IMR-90 (cell line): ENCODE measurements at regions not wholly inside any gene's neighbourhood (a gene's known extent, or its start where the extent isn't known, plus 50 kb on each side); places are given as distances from the start of the nearest gene placed in this dataset.

Source experiments
- ATAC-seq: fragments of 200-7000 bp; cut with Tn5 transposase; 2 replicates; pipeline ENCODE4 v1.9.1; 2020; ENCODE audit warnings: low read depth, mild to moderate bottlenecking, moderate library complexity
- BruUV-seq: library from RNA; stranded (reverse); fragments of 400-500 nt; replicated peaks from 2 replicates; lab custom pipeline; 2021; lab: Mats Ljungman, UMichigan
- CTCF ChIA-PET: fragments of 300-600 bp; formaldehyde crosslinking; extraction: SDS; loops from one replicate; lab custom pipeline; 2021; ENCODE audit warnings: antibody characterized with exemption; lab: Yijun Ruan, JAX
- POLR2A ChIA-PET: fragments of 300-600 bp; sonication (Branson Sonifier 250); formaldehyde crosslinking; loops from one replicate; lab custom pipeline; 2022; ENCODE audit warnings: antibody characterized with exemption; ENCODE audit not compliant: unreplicated experiment; lab: Charles Lee
- DNase-seq: peaks from one replicate; pipeline ENCODE4 v3.0.0; 2013
- H2AFZ ChIP-seq: replicated peaks from 2 replicates; pipeline ENCODE3; 2013; ENCODE audit warnings: low read length, mild to moderate bottlenecking; ENCODE audit not compliant: poor library complexity
- H2AK5ac ChIP-seq: 2 replicates; pipeline ENCODE4 v1.6.1; 2013; ENCODE audit warnings: low read depth, low read length, inconsistent platforms
- H2AK9ac ChIP-seq: replicated peaks from 2 replicates; pipeline ENCODE3; 2013; ENCODE audit warnings: mild to moderate bottlenecking, low read depth, low read length, moderate library complexity; ENCODE audit not compliant: poor library complexity
- H2BK120ac ChIP-seq: 2 replicates; pipeline ENCODE4 v1.6.1; 2013; ENCODE audit warnings: low read depth, low read length, inconsistent platforms
- H2BK15ac ChIP-seq: 3 replicates; pipeline ENCODE4 v1.6.1; 2013; ENCODE audit warnings: low read depth, low read length, inconsistent platforms
- H2BK20ac ChIP-seq: 2 replicates; pipeline ENCODE4 v1.6.1; 2013; ENCODE audit warnings: low read depth, mild to moderate bottlenecking, inconsistent platforms, low read length, moderate library complexity
- H2BK5ac ChIP-seq: 2 replicates; pipeline ENCODE4 v1.6.1; 2013; ENCODE audit warnings: mild to moderate bottlenecking, low read depth, low read length, inconsistent platforms; ENCODE audit not compliant: poor library complexity, severe bottlenecking
- H3K14ac ChIP-seq: replicated peaks from 2 replicates; pipeline ENCODE4 v1.6.1; 2013; ENCODE audit warnings: low read depth, low read length, inconsistent platforms
- H3K18ac ChIP-seq: 2 replicates; pipeline ENCODE4 v1.6.1; 2013; ENCODE audit warnings: low read depth, low read length, control low read depth
- H3K23ac ChIP-seq: 2 replicates; pipeline ENCODE4 v1.6.1; 2013; ENCODE audit warnings: low read depth, low read length, inconsistent platforms
- H3K27ac ChIP-seq: 2 replicates; pipeline ENCODE4 v1.5.1; 2013; ENCODE audit warnings: mild to moderate bottlenecking, control low read depth, low read length; ENCODE audit not compliant: insufficient read depth
- H3K27me3 ChIP-seq: 2 replicates; pipeline ENCODE4 v1.6.1; 2013; ENCODE audit warnings: low read length; ENCODE audit not compliant: control insufficient read depth, insufficient read depth
- H3K36me3 ChIP-seq: 2 replicates; pipeline ENCODE4 v1.6.1; 2013; ENCODE audit warnings: low read length, mixed read lengths; ENCODE audit not compliant: control insufficient read depth, insufficient read depth
- H3K4ac ChIP-seq: 2 replicates; pipeline ENCODE4 v1.6.1; 2013; ENCODE audit warnings: low read depth, low read length, inconsistent platforms
- H3K4me1 ChIP-seq: 2 replicates; pipeline ENCODE4 v1.6.1; 2013; ENCODE audit warnings: low read length, mixed read lengths; ENCODE audit not compliant: control insufficient read depth, insufficient read depth
- H3K4me2 ChIP-seq: 2 replicates; pipeline ENCODE4 v1.6.1; 2013; ENCODE audit warnings: low read depth, mild to moderate bottlenecking, control low read depth, low read length, moderate library complexity
- H3K4me3 ChIP-seq: 2 replicates; pipeline ENCODE4 v1.5.1; 2013; ENCODE audit warnings: low read depth, mild to moderate bottlenecking, control low read depth, low read length, moderate library complexity; ENCODE audit not compliant: insufficient read depth
- H3K56ac ChIP-seq: 2 replicates; pipeline ENCODE4 v1.6.1; 2013; ENCODE audit warnings: low read length, inconsistent platforms; ENCODE audit not compliant: insufficient read depth; ENCODE audit errors: extremely low read depth
- H3K79me1 ChIP-seq, 2 experiments: 2 replicates each; pipeline ENCODE4 v1.6.1; 2013; ENCODE audit warnings: low read length in 2 of 2, inconsistent platforms in 1 of 2, low read depth in 1 of 2
- H3K9ac ChIP-seq: 2 replicates; pipeline ENCODE4 v1.6.1; 2013; ENCODE audit warnings: low read depth, low read length, control low read depth
- H3K9me1 ChIP-seq: 2 replicates; pipeline ENCODE4 v1.6.1; 2013; ENCODE audit warnings: low read length, inconsistent platforms; ENCODE audit not compliant: insufficient read depth
- H3K9me3 ChIP-seq: 2 replicates; pipeline ENCODE4 v1.6.1; 2013; ENCODE audit warnings: low read length; ENCODE audit not compliant: control insufficient read depth, insufficient read depth
- H4K20me1 ChIP-seq: 2 replicates; pipeline ENCODE4 v1.6.1; 2013; ENCODE audit warnings: low read length, inconsistent platforms; ENCODE audit not compliant: insufficient read depth
- H4K5ac ChIP-seq: 2 replicates; pipeline ENCODE4 v1.6.1; 2013; ENCODE audit warnings: mild to moderate bottlenecking, low read depth, low read length, control low read depth
- H4K8ac ChIP-seq, 2 experiments: 2 replicates each; pipeline ENCODE4 v1.6.1; 2013; ENCODE audit warnings: low read depth in 2 of 2, low read length in 2 of 2, control low read depth in 1 of 2, inconsistent platforms in 1 of 2
- H4K91ac ChIP-seq: 2 replicates; pipeline ENCODE4 v1.6.1; 2013; ENCODE audit warnings: low read depth, low read length, inconsistent platforms; ENCODE audit not compliant: insufficient read depth
- BHLHE40 ChIP-seq: fragments of 150-350 bp; IDR thresholded peaks from 2 replicates; pipeline ENCODE4 v1.6.1; 2016; ENCODE audit warnings: mild to moderate bottlenecking, low read depth, low read length
- CEBPB ChIP-seq: IDR thresholded peaks from 2 replicates; pipeline ENCODE4 v1.6.1; 2012; ENCODE audit warnings: low read depth, low read length, improper control_type of control experiment
- CHD1 ChIP-seq: IDR thresholded peaks from 2 replicates; pipeline ENCODE4 v1.6.1; 2012; ENCODE audit warnings: low read depth, low read length, improper control_type of control experiment
- CTCF ChIP-seq: conservative IDR thresholded peaks from 2 replicates; pipeline ENCODE4 v1.5.1; 2012; ENCODE audit warnings: mild to moderate bottlenecking, low read depth, low read length, improper control_type of control experiment
- FOS ChIP-seq: fragments of 150-350 bp; IDR thresholded peaks from 2 replicates; pipeline ENCODE4 v1.6.1; 2016; ENCODE audit warnings: low read depth, low read length
- MAFK ChIP-seq: IDR thresholded peaks from 2 replicates; pipeline ENCODE4 v1.6.1; 2012; ENCODE audit warnings: low read depth, low read length, improper control_type of control experiment
- MAZ ChIP-seq: IDR thresholded peaks from 2 replicates; pipeline ENCODE4 v1.6.1; 2012; ENCODE audit warnings: low read depth, mild to moderate bottlenecking, low read length, improper control_type of control experiment, moderate library complexity, borderline replicate concordance
- MXI1 ChIP-seq: IDR thresholded peaks from 2 replicates; pipeline ENCODE4 v1.6.1; 2012; ENCODE audit warnings: low read depth, mild to moderate bottlenecking, low read length, moderate library complexity, borderline replicate concordance
- NFE2L2 ChIP-seq: fragments of 150-350 bp; IDR thresholded peaks from 2 replicates; pipeline ENCODE4 v1.6.1; 2016; ENCODE audit warnings: low read depth, mild to moderate bottlenecking, low read length
- POLR2A ChIP-seq: IDR thresholded peaks from 2 replicates; pipeline ENCODE4 v1.6.1; 2012; ENCODE audit warnings: mild to moderate bottlenecking, low read depth, low read length
- RAD21 ChIP-seq: IDR thresholded peaks from 2 replicates; pipeline ENCODE4 v1.6.1; 2012; ENCODE audit warnings: low read length, improper control_type of control experiment
- SMC3 ChIP-seq: fragments of 150-350 bp; IDR thresholded peaks from 2 replicates; pipeline ENCODE4 v1.6.1; 2016; ENCODE audit warnings: low read depth, mild to moderate bottlenecking, antibody characterized with exemption, low read length, moderate library complexity
- USF2 ChIP-seq: fragments of 150-350 bp; IDR thresholded peaks from 2 replicates; pipeline ENCODE4 v1.6.1; 2017; ENCODE audit warnings: mild to moderate bottlenecking, antibody characterized with exemption, low read length, low read depth
- WGBS, 2 experiments: methylation state at CpG; one replicate each; pipeline versions ENCODE4 v1.1.5 to v1.1.7; 2013; ENCODE audit warnings: missing lambda C conversion rate in 2 of 2; ENCODE audit not compliant: insufficient read length in 1 of 2; ENCODE audit errors: extremely low coverage in 2 of 2; 5-methylcytosine and 5-hydroxymethylcytosine counted together
- dilution Hi-C: fragments of 300-500 bp; cut with HindIII; formaldehyde crosslinking; loops from one replicate; pipeline ENCODE4 v1.14.3; 2018; ENCODE audit warnings: low sequenced_read_pairs; ENCODE audit not compliant: unreplicated experiment
- in situ Hi-C: fragments of 300-500 bp; cut with MboI; formaldehyde crosslinking; loops from 3 replicates; pipeline ENCODE4 v1.14.3; 2019; ENCODE audit warnings: low sequenced_read_pairs, inconsistent platforms, mixed read lengths
- intact Hi-C: fragments of 100-400 bp; cut with micrococcal nuclease; formaldehyde crosslinking; loops from 2 replicates; pipeline ENCODE4 v1.10.0; 2022

GRCh38 chr1:221122501-221122900 lies 243.3 kb downstream of the HLX start:
- no peak for TF ChIP-seq SMC3
- TF ChIP-seq NFE2L2: no peak
- TF ChIP-seq USF2: no peak
- no peak for TF ChIP-seq MXI1
- no peak for TF ChIP-seq POLR2A
- TF ChIP-seq MAFK: no peak
- no peak for TF ChIP-seq CEBPB
- TF ChIP-seq MAZ: no peak
- no peak for TF ChIP-seq CHD1
- TF ChIP-seq RAD21: no peak
- TF ChIP-seq BHLHE40: no peak
- no peak for TF ChIP-seq FOS
- TF ChIP-seq CTCF: no peak
- Histone ChIP-seq H3K18ac (no peak overlapping the region), H4K20me1 (no peaks in the 10 kb centered on the region), H2BK5ac (no peak overlapping the region), H3K9me1 (peaks cover 2% of the 10 kb centered on the region; the same call in 1 of the 2 replicates), H3K4me1 (no peaks in the 10 kb centered on the region; the same call in 1 of the 2 replicates), H3K36me3 (no peaks in the 10 kb centered on the region), H2AFZ (no peak overlapping the region), H2AK5ac (no peak overlapping the region), H3K14ac (no peak overlapping the region), H3K4ac (no peak overlapping the region), H3K27ac (no peak overlapping the region), H4K91ac (no peak overlapping the region), H3K27me3 (no peaks in the 10 kb centered on the region), H3K9ac (no peak overlapping the region), H3K4me3 (no peak overlapping the region), H2BK120ac (no peak overlapping the region), H3K56ac (no peak overlapping the region), H3K4me2 (no peak overlapping the region), H3K79me1 (no peaks in the 10 kb centered on the region), H2BK20ac (no peak overlapping the region), H2AK9ac (no peak overlapping the region), H2BK15ac (no peak overlapping the region), H3K23ac (no peak overlapping the region), H3K9me3 (no peaks in the 10 kb centered on the region), H4K5ac (no peak overlapping the region), H4K8ac (no peak overlapping the region)
- DNase-seq: no peak
- CTCF ChIA-PET: interaction anchor here (1.0 kb wide), 1 partner anchor 25 kb away, joined by 3 read pairs; no protein-coding TSS in a partner anchor
- no CpG with 5 or more reads among the region's 1 CpG for WGBS, 2 experiments
- POLR2A ChIA-PET: no interaction called here
- ATAC-seq: no peak
- no TSS peak for BruUV-seq
- in situ Hi-C loops: no loop called here
- dilution Hi-C loops: no loop called here
- intact Hi-C loops: no loop called here
